ENCODE measurements at regions not wholly inside any gene's neighbourhood (a gene's known extent, or its start where the extent isn't known, plus 50 kb on each side); places are given as distances from the start of the nearest gene placed in this dataset.

DNA sequence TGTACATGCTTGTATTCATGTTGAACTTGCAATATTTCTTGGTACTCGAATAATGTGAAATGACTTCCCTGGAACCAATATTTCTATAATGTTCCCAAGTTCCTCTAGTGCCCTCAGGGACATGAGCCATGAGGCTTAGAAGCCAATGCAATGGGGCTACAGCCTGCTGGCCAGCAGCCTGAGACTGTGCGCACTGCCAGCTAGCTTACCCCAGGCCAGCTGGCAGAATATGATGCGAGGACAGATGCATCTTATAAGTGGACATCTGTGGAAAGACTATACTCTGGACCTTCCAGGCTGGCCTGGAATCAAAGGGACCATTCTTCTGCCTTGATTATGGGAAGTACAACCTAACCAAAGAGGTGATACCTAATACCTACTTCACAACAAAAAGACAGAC lies 1862.0 kb upstream of the ACO1 start:
- TF ChIP-seq SMC3 (IDR thresholded peaks at IDR 0.05; ENCODE audit: low read depth, low read length) (no peak), MXI1 (IDR thresholded peaks at IDR 0.05; ENCODE audit: borderline replicate concordance, low read depth, low read length) (no peak), MAFK (IDR thresholded peaks at IDR 0.05; ENCODE audit: low read depth, low read length) (no peak), RCOR1 (IDR thresholded peaks at IDR 0.05; ENCODE audit: insufficient replicate concordance, low read length) (no peak), MAZ (IDR thresholded peaks at IDR 0.05; ENCODE audit: borderline replicate concordance, low read depth, low read length) (no peak), RAD21 (IDR thresholded peaks at IDR 0.05; ENCODE audit: low read length) (no peak), NFE2L2 (IDR thresholded peaks at IDR 0.05; ENCODE audit: low read depth, low read length) (no peak), POLR2A (IDR thresholded peaks at IDR 0.05; ENCODE audit: low read depth, low read length) (no peak), RFX5 (IDR thresholded peaks at IDR 0.05; ENCODE audit: low read depth, low read length) (no peak), CHD1 (IDR thresholded peaks at IDR 0.05; ENCODE audit: low read depth, low read length) (no peak)
- TF ChIP-seq, protein P1, sequence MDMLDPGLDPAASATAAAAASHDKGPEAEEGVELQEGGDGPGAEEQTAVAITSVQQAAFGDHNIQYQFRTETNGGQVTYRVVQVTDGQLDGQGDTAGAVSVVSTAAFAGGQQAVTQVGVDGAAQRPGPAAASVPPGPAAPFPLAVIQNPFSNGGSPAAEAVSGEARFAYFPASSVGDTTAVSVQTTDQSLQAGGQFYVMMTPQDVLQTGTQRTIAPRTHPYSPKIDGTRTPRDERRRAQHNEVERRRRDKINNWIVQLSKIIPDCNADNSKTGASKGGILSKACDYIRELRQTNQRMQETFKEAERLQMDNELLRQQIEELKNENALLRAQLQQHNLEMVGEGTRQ (IDR thresholded peaks at IDR 0.05; ENCODE audit: low read depth, low read length) = no peak
- TF ChIP-seq, protein P2, sequence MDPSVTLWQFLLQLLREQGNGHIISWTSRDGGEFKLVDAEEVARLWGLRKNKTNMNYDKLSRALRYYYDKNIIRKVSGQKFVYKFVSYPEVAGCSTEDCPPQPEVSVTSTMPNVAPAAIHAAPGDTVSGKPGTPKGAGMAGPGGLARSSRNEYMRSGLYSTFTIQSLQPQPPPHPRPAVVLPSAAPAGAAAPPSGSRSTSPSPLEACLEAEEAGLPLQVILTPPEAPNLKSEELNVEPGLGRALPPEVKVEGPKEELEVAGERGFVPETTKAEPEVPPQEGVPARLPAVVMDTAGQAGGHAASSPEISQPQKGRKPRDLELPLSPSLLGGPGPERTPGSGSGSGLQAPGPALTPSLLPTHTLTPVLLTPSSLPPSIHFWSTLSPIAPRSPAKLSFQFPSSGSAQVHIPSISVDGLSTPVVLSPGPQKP (IDR thresholded peaks at IDR 0.05; ENCODE audit: borderline replicate concordance, low read depth, low read length) = no peak
- TF ChIP-seq, protein P3, sequence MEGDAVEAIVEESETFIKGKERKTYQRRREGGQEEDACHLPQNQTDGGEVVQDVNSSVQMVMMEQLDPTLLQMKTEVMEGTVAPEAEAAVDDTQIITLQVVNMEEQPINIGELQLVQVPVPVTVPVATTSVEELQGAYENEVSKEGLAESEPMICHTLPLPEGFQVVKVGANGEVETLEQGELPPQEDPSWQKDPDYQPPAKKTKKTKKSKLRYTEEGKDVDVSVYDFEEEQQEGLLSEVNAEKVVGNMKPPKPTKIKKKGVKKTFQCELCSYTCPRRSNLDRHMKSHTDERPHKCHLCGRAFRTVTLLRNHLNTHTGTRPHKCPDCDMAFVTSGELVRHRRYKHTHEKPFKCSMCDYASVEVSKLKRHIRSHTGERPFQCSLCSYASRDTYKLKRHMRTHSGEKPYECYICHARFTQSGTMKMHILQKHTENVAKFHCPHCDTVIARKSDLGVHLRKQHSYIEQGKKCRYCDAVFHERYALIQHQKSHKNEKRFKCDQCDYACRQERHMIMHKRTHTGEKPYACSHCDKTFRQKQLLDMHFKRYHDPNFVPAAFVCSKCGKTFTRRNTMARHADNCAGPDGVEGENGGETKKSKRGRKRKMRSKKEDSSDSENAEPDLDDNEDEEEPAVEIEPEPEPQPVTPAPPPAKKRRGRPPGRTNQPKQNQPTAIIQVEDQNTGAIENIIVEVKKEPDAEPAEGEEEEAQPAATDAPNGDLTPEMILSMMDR (conservative IDR thresholded peaks at IDR 0.05; ENCODE audit: low read depth, low read length) = no peak
- intact Hi-C loops (cut with micrococcal nuclease) = no loop called here

More for the DNA sequence above, 1862.0 kb upstream of the ACO1 start:
- no peak overlapping the region for H2BK15ac ChIP-seq (ENCODE audit: low read depth, low read length)
- H2BK120ac ChIP-seq (ENCODE audit: low read depth, low read length) = no peak overlapping the region
- no TSS peak for BruUV-seq (replicated peaks)
- H2AK5ac ChIP-seq (ENCODE audit: low read depth, low read length) = no peak overlapping the region
- no peaks in the 10 kb centered on the region for H3K4me1 ChIP-seq (ENCODE audit: control insufficient read depth, insufficient read depth, low read length)
- no peaks in the 10 kb centered on the region for H3K9me1 ChIP-seq (ENCODE audit: insufficient read depth, low read length)
- no peak overlapping the region for H3K27ac ChIP-seq (ENCODE audit: insufficient read depth, low read length)
- DNase-seq (no peak), ATAC-seq (ENCODE audit: low read depth) (no peak)
- H3K56ac ChIP-seq (ENCODE audit: extremely low read depth, insufficient read depth, low read length) = no peak overlapping the region
- H3K4me3 ChIP-seq (ENCODE audit: insufficient read depth, low read depth, low read length) = no peak overlapping the region
- H3K9me3 ChIP-seq (ENCODE audit: control insufficient read depth, insufficient read depth, low read length) = peaks cover 7% of the 10 kb centered on the region; the same call in 1 of the 2 replicates
- H2BK5ac ChIP-seq (ENCODE audit: low read depth, low read length, poor library complexity, severe bottlenecking) = no peak overlapping the region
- no peaks in the 10 kb centered on the region for H3K36me3 ChIP-seq (ENCODE audit: control insufficient read depth, insufficient read depth, low read length)
- ChIA-PET POLR2A (ENCODE audit: unreplicated experiment) (no interaction called here), CTCF (no interaction called here)
- H3K18ac ChIP-seq (ENCODE audit: low read depth, low read length) = no peak overlapping the region
- no peaks in the 10 kb centered on the region for H3K79me1 ChIP-seq (ENCODE audit: low read depth in 1 of 2, low read length in 2 of 2)
- dilution Hi-C loops (cut with HindIII; ENCODE audit: low sequenced_read_pairs, unreplicated experiment) (no loop called here), in situ Hi-C loops (cut with MboI; ENCODE audit: low sequenced_read_pairs) (no loop called here)
- no peak overlapping the region for H3K4me2 ChIP-seq (ENCODE audit: low read depth, low read length)
- H4K91ac ChIP-seq (ENCODE audit: insufficient read depth, low read depth, low read length) = no peak overlapping the region
- H3K27me3 ChIP-seq (ENCODE audit: control insufficient read depth, insufficient read depth, low read length) = no peaks in the 10 kb centered on the region
- no peak overlapping the region for H2AK9ac ChIP-seq (replicated peaks; ENCODE audit: low read depth, low read length, poor library complexity)
- no peak overlapping the region for H4K5ac ChIP-seq (ENCODE audit: low read depth, low read length)
- WGBS, 2 experiments (ENCODE audit: extremely low coverage in 2 of 2, insufficient read length in 1 of 2) = no CpG with 5 or more reads among the region's 3 CpGs
- H3K4ac ChIP-seq (ENCODE audit: low read depth, low read length) = no peak overlapping the region
- H4K8ac ChIP-seq (ENCODE audit: low read depth in 2 of 2, low read length in 2 of 2) = no peak overlapping the region
- H2BK20ac ChIP-seq (ENCODE audit: low read depth, low read length) = no peak overlapping the region
- no peak overlapping the region for H3K23ac ChIP-seq (ENCODE audit: low read depth, low read length)
- H2AFZ ChIP-seq (replicated peaks; ENCODE audit: low read length, poor library complexity) = no peak overlapping the region
- no peak overlapping the region for H3K14ac ChIP-seq (replicated peaks; ENCODE audit: low read depth, low read length)
- H3K9ac ChIP-seq (ENCODE audit: low read depth, low read length) = no peak overlapping the region
- no peaks in the 10 kb centered on the region for H4K20me1 ChIP-seq (ENCODE audit: insufficient read depth, low read length)
